SK-N-SH (cell line): ENCODE measurements at regions not wholly inside any gene's neighbourhood (a gene's known extent, or its start where the extent isn't known, plus 50 kb on each side); places are given as distances from the start of the nearest gene placed in this dataset.
"Not testable (repeated sequence)": the region's sequence is repeated elsewhere in the genome, so short reads cannot be mapped to it uniquely, and the experiment has no call there.

Experiments used
- CTCF ChIA-PET: fragments of 300-600, 350-600 bp; formaldehyde crosslinking; extraction: SDS; loops from one replicate; lab custom pipeline; 2021; lab: Yijun Ruan, JAX
- POLR2A ChIA-PET: fragments of 350-600 bp; sonication (Branson Sonifier 250); formaldehyde crosslinking; extraction: SDS; loops from one replicate; lab custom pipeline; 2020; ENCODE audit warnings: antibody characterized with exemption, inconsistent platforms; lab: Yijun Ruan, JAX
- DNase-seq: peaks from one replicate; pipeline ENCODE4 v3.0.0; 2012
- H2AFZ ChIP-seq: fragments of 200-600 bp; sonication (generic); 2 replicates; pipeline ENCODE4 v1.8.1; 2016; ENCODE audit warnings: antibody characterized with exemption, mild to moderate bottlenecking, low read depth
- H3F3A ChIP-seq: fragments of 200-600 bp; sonication (generic); replicated peaks from 2 replicates; pipeline ENCODE3; 2016; ENCODE audit warnings: antibody characterized with exemption, mild to moderate bottlenecking; ENCODE audit not compliant: insufficient read depth
- H3K27ac ChIP-seq, 2 experiments: fragments of 200-500 bp in 1 of 2; fragments of 200-600 bp in 1 of 2; sonication (Bioruptor generic) in 1 of 2; sonication (generic), shearing (Covaris generic) in 1 of 2; 2 replicates each; pipeline versions ENCODE4 v1.5.1 to v1.6.1; 2014 to 2016; ENCODE audit warnings: low read depth in 2 of 2, inconsistent platforms in 1 of 2, low read length in 1 of 2, mild to moderate bottlenecking in 1 of 2, mixed read lengths in 1 of 2
- H3K27me3 ChIP-seq: fragments of 200-600 bp; sonication (generic), shearing (Covaris generic); 2 replicates; pipeline ENCODE4 v1.6.1; 2016; ENCODE audit warnings: mixed run types; ENCODE audit not compliant: insufficient read depth
- H3K36me3 ChIP-seq, 2 experiments: fragments of 200-500 bp in 1 of 2; fragments of 200-600 bp in 1 of 2; sonication (Bioruptor generic) in 1 of 2; sonication (generic) in 1 of 2; replicated peaks in 1 of 2; 2 replicates each; pipeline versions ENCODE3 to v1.5.1; 2014 to 2016; ENCODE audit warnings: low read length in 1 of 2, mild to moderate bottlenecking in 1 of 2; ENCODE audit not compliant: insufficient read depth in 2 of 2, control insufficient read depth in 1 of 2
- H3K4me1 ChIP-seq, 2 experiments: fragments of 200-500 bp in 1 of 2; fragments of 200-600 bp in 1 of 2; sonication (Bioruptor generic) in 1 of 2; sonication (generic), shearing (Covaris generic) in 1 of 2; 2 replicates each; pipeline versions ENCODE4 v1.5.1 to v1.6.1; 2014 to 2016; ENCODE audit warnings: low read depth in 1 of 2, low read length in 1 of 2, mixed run types in 1 of 2; ENCODE audit not compliant: insufficient read depth in 2 of 2, control insufficient read depth in 1 of 2
- H3K4me2 ChIP-seq: fragments of 200-600 bp; sonication (generic), shearing (Covaris generic); 2 replicates; pipeline ENCODE4 v1.6.1; 2017; ENCODE audit warnings: mixed run types
- H3K4me3 ChIP-seq, 2 experiments: fragments of 200-500 bp in 1 of 2; fragments of 200-600 bp in 1 of 2; sonication (Bioruptor generic) in 1 of 2; sonication (generic), shearing (Covaris generic) in 1 of 2; 2 replicates each; pipeline versions ENCODE4 v1.5.1 to v1.8.1; 2014 to 2016; ENCODE audit warnings: low read depth in 2 of 2, inconsistent platforms in 1 of 2, low read length in 1 of 2, mild to moderate bottlenecking in 1 of 2, mixed read lengths in 1 of 2, moderate library complexity in 1 of 2
- H3K79me2 ChIP-seq: fragments of 200-600 bp; sonication (generic); 2 replicates; pipeline ENCODE4 v1.8.1; 2017; ENCODE audit warnings: mild to moderate bottlenecking; ENCODE audit not compliant: insufficient read depth
- H3K9ac ChIP-seq: fragments of 200-600 bp; sonication (generic); 2 replicates; pipeline ENCODE4 v1.6.1; 2017; ENCODE audit warnings: mixed run types
- H3K9me2 ChIP-seq: fragments of 200-600 bp; sonication (generic); 2 replicates; pipeline ENCODE4 v1.6.1; 2017; ENCODE audit warnings: mixed run types
- H3K9me3 ChIP-seq: fragments of 200-600 bp; sonication (generic); 2 replicates; pipeline ENCODE4 v1.6.1; 2017; ENCODE audit warnings: mixed run types, mild to moderate bottlenecking, moderate library complexity
- H4K20me1 ChIP-seq: fragments of 200-600 bp; sonication (generic); 2 replicates; pipeline ENCODE4 v1.6.1; 2017; ENCODE audit warnings: mild to moderate bottlenecking, mixed run types; ENCODE audit not compliant: insufficient read depth
- MXI1 ChIP-seq: IDR thresholded peaks from 2 replicates; pipeline ENCODE4 v1.6.1; 2012; ENCODE audit warnings: mild to moderate bottlenecking, low read depth, low read length, improper control_type of control experiment
- WGBS: methylation state at CpG from one replicate; pipeline ENCODE4 v1.1.6; 2017; ENCODE audit warnings: low lambda C conversion rate; 5-methylcytosine and 5-hydroxymethylcytosine counted together

- 0% methylated on average over 2 of the region's 2 CpGs for WGBS
- no peak overlapping the region for H2AFZ ChIP-seq
- DNase-seq: no peak
- POLR2A ChIA-PET: no interaction called here
- H3K9me3 ChIP-seq: no peaks in the 10 kb centered on the region
- H3K9ac ChIP-seq: no peak overlapping the region
- no peaks in the 10 kb centered on the region for H3K27me3 ChIP-seq
- H4K20me1 ChIP-seq: no peaks in the 10 kb centered on the region
- CTCF ChIA-PET: no interaction called here
- H3K79me2 ChIP-seq: no peaks in the 10 kb centered on the region
- H3K9me2 ChIP-seq: no peaks in the 10 kb centered on the region
- H3K4me3 ChIP-seq: no peak overlapping the region
- no peaks in the 10 kb centered on the region for H3K4me1 ChIP-seq
- H3K4me2 ChIP-seq: no peak overlapping the region
- H3F3A ChIP-seq: no peaks in the 10 kb centered on the region
- TF ChIP-seq MXI1: no peak
- H3K27ac ChIP-seq: no peak overlapping the region
- H3K36me3 ChIP-seq: no peaks in the 10 kb centered on the region
These were observed 197.0 kb upstream of the PKP2 start for GRCh38 chr12:33093534-33093933.

- POLR2A ChIA-PET, H3K9me3 ChIP-seq, H2AFZ ChIP-seq, CTCF ChIA-PET, H3K79me2 ChIP-seq, DNase-seq, H3K27me3 ChIP-seq, H4K20me1 ChIP-seq, H3K36me3 ChIP-seq, H3K4me2 ChIP-seq, H3K4me3 ChIP-seq, H3K9me2 ChIP-seq, H3K9ac ChIP-seq, H3K27ac ChIP-seq, H3K4me1 ChIP-seq, H3F3A ChIP-seq: not testable (repeated sequence)
- 0% methylated on average over 1 of the region's 1 CpG for WGBS
These were observed 191.3 kb upstream of the PKP2 start for GRCh38 chr12:33087876-33088275.

- H3K9ac ChIP-seq, DNase-seq, H3K9me3 ChIP-seq, H3K36me3 ChIP-seq, H3K4me3 ChIP-seq, H3K79me2 ChIP-seq, H3K27ac ChIP-seq, H3F3A ChIP-seq, POLR2A ChIA-PET, H3K9me2 ChIP-seq, H3K4me1 ChIP-seq, H4K20me1 ChIP-seq, H3K27me3 ChIP-seq, H3K4me2 ChIP-seq, H2AFZ ChIP-seq, CTCF ChIA-PET: not testable (repeated sequence)
- WGBS: 27% methylated on average over 9 of the region's 9 CpGs
These were observed 179.8 kb upstream of the PKP2 start for GRCh38 chr12:33076401-33076800.

- H3K9me2 ChIP-seq, H3K9ac ChIP-seq, H3K36me3 ChIP-seq, H3K4me2 ChIP-seq, POLR2A ChIA-PET, H3F3A ChIP-seq, H3K27ac ChIP-seq, H3K4me3 ChIP-seq, H3K27me3 ChIP-seq, H2AFZ ChIP-seq, DNase-seq, H3K79me2 ChIP-seq, H3K4me1 ChIP-seq, H4K20me1 ChIP-seq, H3K9me3 ChIP-seq: not testable (repeated sequence)
- WGBS: 42% methylated on average over 24 of the region's 25 CpGs
- CTCF ChIA-PET: interaction anchor here (0.5 kb wide), 1 partner anchor 165 kb away, joined by 3 read pairs; no protein-coding TSS in a partner anchor
These were observed 178.7 kb upstream of the PKP2 start for GRCh38 chr12:33075130-33075766.
